ENCODE measurements at regions not wholly inside any gene's neighbourhood (a gene's known extent, or its start where the extent isn't known, plus 50 kb on each side); places are given as distances from the start of the nearest gene placed in this dataset.

DNA sequence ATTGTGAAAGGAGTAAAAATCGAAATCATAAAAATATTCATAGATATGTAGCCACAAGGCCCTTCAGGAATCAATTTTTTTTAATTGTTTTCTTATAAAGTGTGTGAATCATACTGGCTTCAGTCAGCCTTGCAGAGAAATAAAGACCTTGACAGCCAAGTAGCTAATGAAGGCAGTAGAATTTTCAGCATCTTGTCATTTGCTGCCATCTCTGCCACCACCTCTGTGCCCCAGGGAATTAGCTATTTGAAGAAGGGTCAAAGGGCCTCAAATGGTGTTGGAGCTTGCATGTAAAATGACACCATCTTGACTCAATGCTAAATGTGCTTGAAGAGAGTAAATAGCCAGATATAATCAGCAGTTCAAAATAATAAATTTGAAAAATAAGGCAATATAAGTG lies 359.4 kb upstream of the DCN start:
- intact Hi-C loops (cut with DNase I): no loop called here
- Histone ChIP-seq H3K9me3 (no peaks in the 10 kb centered on the region), H3K4me3 (no peak overlapping the region), H3K27me3 (no peaks in the 10 kb centered on the region), H3K4me1 (no peaks in the 10 kb centered on the region), H3K36me3 (no peaks in the 10 kb centered on the region), H3K27ac (no peak overlapping the region)
- TF ChIP-seq POLR2AphosphoS5 (IDR thresholded peaks at IDR 0.05; ENCODE audit: insufficient read depth in 1 of 2, low read depth in 1 of 2): no peak
- no peak for DNase-seq (ENCODE audit: extremely low spot score in 2 of 2)

DNA sequence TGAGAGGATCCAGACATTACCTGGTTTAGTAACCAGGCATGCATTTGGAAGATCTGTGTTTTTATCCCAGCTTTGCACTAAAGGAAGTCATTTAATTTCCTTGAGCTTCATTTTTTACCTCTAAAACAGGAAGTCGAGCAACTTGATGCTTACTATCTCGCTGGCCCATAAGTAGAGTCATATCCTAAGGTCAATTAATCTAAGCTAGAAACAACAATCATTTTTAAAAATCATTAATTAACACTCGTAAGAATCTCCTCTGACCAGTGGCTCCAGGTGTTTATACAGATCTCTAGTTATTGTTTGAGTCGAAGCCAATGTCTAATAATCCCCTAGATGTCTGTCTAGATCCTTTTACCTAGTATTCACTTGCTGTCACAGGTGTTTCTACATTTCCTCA lies 355.8 kb upstream of the DCN start:
- Histone ChIP-seq H3K9me3 (peaks cover 6% of the 10 kb centered on the region), H3K27me3 (no peaks in the 10 kb centered on the region), H3K4me3 (no peak overlapping the region), H3K36me3 (no peaks in the 10 kb centered on the region), H3K27ac (no peak overlapping the region), H3K4me1 (no peaks in the 10 kb centered on the region)
- DNase-seq (ENCODE audit: extremely low spot score in 2 of 2): no peak
- TF ChIP-seq, protein P1, sequence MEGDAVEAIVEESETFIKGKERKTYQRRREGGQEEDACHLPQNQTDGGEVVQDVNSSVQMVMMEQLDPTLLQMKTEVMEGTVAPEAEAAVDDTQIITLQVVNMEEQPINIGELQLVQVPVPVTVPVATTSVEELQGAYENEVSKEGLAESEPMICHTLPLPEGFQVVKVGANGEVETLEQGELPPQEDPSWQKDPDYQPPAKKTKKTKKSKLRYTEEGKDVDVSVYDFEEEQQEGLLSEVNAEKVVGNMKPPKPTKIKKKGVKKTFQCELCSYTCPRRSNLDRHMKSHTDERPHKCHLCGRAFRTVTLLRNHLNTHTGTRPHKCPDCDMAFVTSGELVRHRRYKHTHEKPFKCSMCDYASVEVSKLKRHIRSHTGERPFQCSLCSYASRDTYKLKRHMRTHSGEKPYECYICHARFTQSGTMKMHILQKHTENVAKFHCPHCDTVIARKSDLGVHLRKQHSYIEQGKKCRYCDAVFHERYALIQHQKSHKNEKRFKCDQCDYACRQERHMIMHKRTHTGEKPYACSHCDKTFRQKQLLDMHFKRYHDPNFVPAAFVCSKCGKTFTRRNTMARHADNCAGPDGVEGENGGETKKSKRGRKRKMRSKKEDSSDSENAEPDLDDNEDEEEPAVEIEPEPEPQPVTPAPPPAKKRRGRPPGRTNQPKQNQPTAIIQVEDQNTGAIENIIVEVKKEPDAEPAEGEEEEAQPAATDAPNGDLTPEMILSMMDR (IDR thresholded peaks at IDR 0.05): no peak
- TF ChIP-seq POLR2AphosphoS5 (IDR thresholded peaks at IDR 0.05; ENCODE audit: insufficient read depth in 1 of 2, low read depth in 1 of 2) (no peak), POLR2A (IDR thresholded peaks at IDR 0.05) (no peak)
- intact Hi-C loops (cut with DNase I): no loop called here

DNA sequence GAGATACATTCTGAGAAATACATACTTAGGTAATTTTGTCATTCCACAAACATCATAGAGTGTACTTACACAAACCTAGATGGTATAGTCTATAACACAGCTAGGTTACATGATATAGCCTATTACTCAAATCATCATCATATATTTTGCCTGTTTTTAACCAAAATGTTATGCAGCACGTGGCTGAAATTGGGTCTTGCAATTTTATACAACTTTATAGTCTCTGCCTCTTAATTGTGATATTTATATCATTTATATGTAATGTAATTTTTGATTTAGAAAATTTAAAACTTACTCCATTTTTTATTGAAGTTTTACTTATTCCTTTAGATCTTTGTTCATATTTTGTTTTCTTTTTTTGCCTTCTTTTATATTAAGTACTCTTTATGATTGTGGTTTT lies 350.7 kb upstream of the DCN start:
- Histone ChIP-seq H3K4me3 (no peak overlapping the region), H3K27ac (no peak overlapping the region), H3K4me1 (peaks cover 8% of the 10 kb centered on the region), H3K27me3 (no peaks in the 10 kb centered on the region), H3K9me3 (peaks cover 7% of the 10 kb centered on the region), H3K36me3 (no peaks in the 10 kb centered on the region)
- TF ChIP-seq POLR2AphosphoS5 (IDR thresholded peaks at IDR 0.05; ENCODE audit: insufficient read depth in 1 of 2, low read depth in 1 of 2) (no peak), POLR2A (IDR thresholded peaks at IDR 0.05) (no peak)
- TF ChIP-seq, protein P1 (IDR thresholded peaks at IDR 0.05): no peak
- no peak for DNase-seq (ENCODE audit: extremely low spot score in 2 of 2)
- intact Hi-C loops (cut with DNase I): no loop called here

DNA sequence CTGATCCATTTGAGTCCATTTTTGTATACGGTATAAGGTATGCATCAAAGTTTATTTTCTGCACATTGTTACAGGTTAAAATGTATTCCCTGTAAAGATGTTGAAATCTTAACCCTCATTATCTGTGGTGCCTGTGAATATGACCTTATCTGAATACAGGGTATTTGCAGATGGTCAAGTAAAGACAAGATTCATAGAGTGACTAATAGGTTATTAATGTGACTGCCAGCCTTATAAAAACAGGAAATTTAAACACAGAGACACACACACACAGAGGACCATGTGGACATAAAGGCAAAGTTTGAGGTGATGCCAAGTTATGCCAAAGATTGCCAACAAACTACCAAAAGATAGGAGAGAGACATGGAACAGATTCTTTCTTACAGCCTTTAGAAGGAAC lies 347.2 kb upstream of the DCN start:
- Histone ChIP-seq H3K4me3 (no peak overlapping the region), H3K36me3 (no peaks in the 10 kb centered on the region), H3K27ac (no peak overlapping the region), H3K9me3 (peaks cover 7% of the 10 kb centered on the region), H3K4me1 (peaks cover 8% of the 10 kb centered on the region), H3K27me3 (no peaks in the 10 kb centered on the region)
- intact Hi-C loops (cut with DNase I): no loop called here
- no peak for DNase-seq (ENCODE audit: extremely low spot score in 2 of 2)
- no peak for TF ChIP-seq POLR2AphosphoS5 (IDR thresholded peaks at IDR 0.05; ENCODE audit: insufficient read depth in 1 of 2, low read depth in 1 of 2)
- TF ChIP-seq, protein P1 (IDR thresholded peaks at IDR 0.05): no peak

DNA sequence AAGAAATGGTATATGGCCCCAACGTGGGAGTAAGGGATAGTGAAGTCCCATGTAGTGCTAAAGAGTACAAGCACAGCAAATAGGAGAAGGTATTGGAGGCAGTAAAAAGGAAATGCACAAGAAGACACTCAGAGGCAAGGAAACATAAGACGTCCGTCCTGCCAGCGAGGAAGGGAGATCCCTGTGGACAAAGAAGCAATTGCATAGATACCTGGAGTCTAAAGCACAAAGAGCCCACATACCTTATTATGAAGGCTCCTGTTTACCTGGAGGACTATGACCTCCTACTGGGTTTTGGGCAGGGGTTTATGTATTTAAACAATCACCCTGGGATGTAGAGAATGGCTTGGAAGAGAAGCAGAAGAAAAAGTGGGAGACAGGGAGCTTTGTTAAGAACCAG lies 341.2 kb upstream of the DCN start:
- Histone ChIP-seq H3K4me1 (no peaks in the 10 kb centered on the region), H3K36me3 (no peaks in the 10 kb centered on the region), H3K4me3 (no peak overlapping the region), H3K27me3 (no peaks in the 10 kb centered on the region), H3K9me3 (no peaks in the 10 kb centered on the region), H3K27ac (no peak overlapping the region)
- no peak for DNase-seq (ENCODE audit: extremely low spot score in 2 of 2)
- TF ChIP-seq POLR2A (IDR thresholded peaks at IDR 0.05) (no peak), POLR2AphosphoS5 (IDR thresholded peaks at IDR 0.05; ENCODE audit: insufficient read depth in 1 of 2, low read depth in 1 of 2) (no peak)
- TF ChIP-seq, protein P1 (IDR thresholded peaks at IDR 0.05): no peak
- intact Hi-C loops (cut with DNase I): no loop called here

DNA sequence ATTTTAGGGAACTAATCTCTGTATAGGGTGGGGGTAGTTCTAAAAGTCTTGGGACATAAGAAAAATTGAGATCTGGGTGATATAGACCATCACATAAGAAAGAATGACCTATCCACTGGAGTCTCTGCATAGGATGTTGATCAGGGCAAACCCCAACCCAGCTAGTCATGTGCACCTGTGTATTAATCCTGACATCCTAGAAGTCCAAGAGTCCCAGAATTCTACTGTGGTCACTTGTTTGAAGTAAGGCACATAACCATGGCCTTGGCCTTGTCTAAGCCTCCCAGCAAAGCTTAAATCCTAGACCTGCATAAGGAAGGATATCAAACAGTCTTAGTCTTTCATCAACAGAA lies 334.1 kb upstream of the DCN start:
- H3K27ac ChIP-seq: no peak overlapping the region
- H3K36me3 ChIP-seq: no peaks in the 10 kb centered on the region
- DNase-seq (ENCODE audit: extremely low spot score in 2 of 2): no peak
- intact Hi-C loops (cut with DNase I): no loop called here
- TF ChIP-seq POLR2A (IDR thresholded peaks at IDR 0.05): no peak
- no peak for TF ChIP-seq POLR2AphosphoS5 (IDR thresholded peaks at IDR 0.05; ENCODE audit: insufficient read depth in 1 of 2, low read depth in 1 of 2)
- TF ChIP-seq, protein P1 (IDR thresholded peaks at IDR 0.05): no peak
- H3K4me1 ChIP-seq: no peaks in the 10 kb centered on the region
- no peaks in the 10 kb centered on the region for H3K9me3 ChIP-seq
- no peak overlapping the region for H3K4me3 ChIP-seq
- no peaks in the 10 kb centered on the region for H3K27me3 ChIP-seq
